ENCODE measurements at regions not wholly inside any gene's neighbourhood (a gene's known extent, or its start where the extent isn't known, plus 50 kb on each side); places are given as distances from the start of the nearest gene placed in this dataset.

GRCh38 chr21:43276811-43277210, 108.0 kb downstream of the CRYAA start:
- no peak for TF ChIP-seq ARID4B (CRISPR knock-in tag; IDR thresholded peaks at IDR 0.05; ENCODE audit: borderline replicate concordance)
- TF ChIP-seq MYBL2 (CRISPR knock-in tag; IDR thresholded peaks at IDR 0.05): no peak
- TF ChIP-seq CTCF (IDR thresholded peaks at IDR 0.05): no peak

Data from WTC11 (cell line).